Breast epithelium (tissue), 3 donors: ENCODE measurements at regions not wholly inside any gene's neighbourhood (a gene's known extent, or its start where the extent isn't known, plus 50 kb on each side); places are given as distances from the start of the nearest gene placed in this dataset.

ENCODE experiments used
- POLR2AphosphoS5 ChIP-seq, 3 donors: sonication (generic); formaldehyde crosslinking; IDR thresholded peaks; one replicate each; pipeline ENCODE4 v1.6.1; 2017; ENCODE audit warnings: antibody characterized with exemption in 3 of 3
- TF ChIP-seq, protein P1 (sequence below), 3 donors: fragments of 450-650 bp; IDR thresholded peaks; one replicate each; pipeline ENCODE4 v1.5.1; 2016 to 2017; ENCODE audit warnings: antibody characterized with exemption in 3 of 3, mild to moderate bottlenecking in 3 of 3, moderate library complexity in 3 of 3

DNA sequence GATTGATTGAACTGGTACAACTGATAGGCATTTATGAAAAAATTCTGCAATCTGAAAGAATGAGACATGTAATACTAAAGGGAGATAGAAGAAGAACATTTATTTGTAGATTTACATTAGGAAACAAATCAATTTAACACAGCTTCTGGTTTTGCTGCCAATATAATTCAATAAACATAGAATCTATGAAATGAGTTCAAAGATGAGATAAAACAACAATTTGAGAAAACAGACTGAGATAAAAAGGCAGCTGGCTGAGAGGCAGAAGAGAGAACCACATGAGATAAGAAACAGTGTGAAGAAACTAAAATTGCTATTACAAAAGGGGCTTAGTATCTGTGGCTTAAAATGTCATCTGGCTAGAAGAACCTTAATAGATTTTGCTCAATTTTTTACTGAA, 176.6 kb downstream of the PYDC2 start:
- TF ChIP-seq, protein P1, sequence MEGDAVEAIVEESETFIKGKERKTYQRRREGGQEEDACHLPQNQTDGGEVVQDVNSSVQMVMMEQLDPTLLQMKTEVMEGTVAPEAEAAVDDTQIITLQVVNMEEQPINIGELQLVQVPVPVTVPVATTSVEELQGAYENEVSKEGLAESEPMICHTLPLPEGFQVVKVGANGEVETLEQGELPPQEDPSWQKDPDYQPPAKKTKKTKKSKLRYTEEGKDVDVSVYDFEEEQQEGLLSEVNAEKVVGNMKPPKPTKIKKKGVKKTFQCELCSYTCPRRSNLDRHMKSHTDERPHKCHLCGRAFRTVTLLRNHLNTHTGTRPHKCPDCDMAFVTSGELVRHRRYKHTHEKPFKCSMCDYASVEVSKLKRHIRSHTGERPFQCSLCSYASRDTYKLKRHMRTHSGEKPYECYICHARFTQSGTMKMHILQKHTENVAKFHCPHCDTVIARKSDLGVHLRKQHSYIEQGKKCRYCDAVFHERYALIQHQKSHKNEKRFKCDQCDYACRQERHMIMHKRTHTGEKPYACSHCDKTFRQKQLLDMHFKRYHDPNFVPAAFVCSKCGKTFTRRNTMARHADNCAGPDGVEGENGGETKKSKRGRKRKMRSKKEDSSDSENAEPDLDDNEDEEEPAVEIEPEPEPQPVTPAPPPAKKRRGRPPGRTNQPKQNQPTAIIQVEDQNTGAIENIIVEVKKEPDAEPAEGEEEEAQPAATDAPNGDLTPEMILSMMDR (IDR thresholded peaks at IDR 0.05), result no peak
- TF ChIP-seq POLR2AphosphoS5 (IDR thresholded peaks at IDR 0.05), result no peak
